Transverse colon (tissue), 3 donors: ENCODE measurements at regions not wholly inside any gene's neighbourhood (a gene's known extent, or its start where the extent isn't known, plus 50 kb on each side); places are given as distances from the start of the nearest gene placed in this dataset.
"Not testable (repeated sequence)": the region's sequence is repeated elsewhere in the genome, so short reads cannot be mapped to it uniquely, and the experiment has no call there.

Experiments
- POLR2A ChIP-seq: fragments of 450-650 bp; IDR thresholded peaks from one replicate; pipeline ENCODE4 v1.6.1; 2016; ENCODE audit warnings: antibody characterized with exemption, mild to moderate bottlenecking, moderate library complexity
- TF ChIP-seq, protein P1 (sequence below), 5 experiments: fragments of 200-600 bp in 3 of 5; fragments of 450-650 bp in 2 of 5; sonication (generic) in 3 of 5; IDR thresholded peaks; 1 replicate in 2 of 5; 2 replicates in 3 of 5; pipeline ENCODE4 v1.5.1; 2016 to 2017; ENCODE audit warnings: antibody characterized with exemption in 5 of 5, inconsistent platforms in 3 of 5, mild to moderate bottlenecking in 2 of 5, moderate library complexity in 1 of 5

DNA sequence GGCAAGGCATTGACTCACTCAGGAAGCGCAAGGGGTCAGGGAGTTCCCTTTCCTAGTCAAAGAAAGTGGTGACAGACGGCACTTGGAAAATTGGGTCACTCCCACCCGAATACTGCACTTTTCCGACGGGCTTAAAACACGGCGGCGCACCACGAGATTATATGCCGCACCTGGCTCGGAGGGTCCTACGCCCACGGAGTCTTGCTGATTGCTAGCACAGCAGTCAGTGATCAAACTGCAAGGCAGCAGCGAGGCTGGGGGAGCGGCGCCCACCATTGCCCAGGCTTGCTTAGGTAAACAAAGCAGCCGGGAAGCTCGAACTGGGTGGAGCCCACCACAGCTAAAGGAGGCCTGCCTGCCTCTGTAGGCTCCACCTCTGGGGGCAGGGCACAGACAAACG, 240.5 kb upstream of the CNR1 start:
- TF ChIP-seq, protein P1, sequence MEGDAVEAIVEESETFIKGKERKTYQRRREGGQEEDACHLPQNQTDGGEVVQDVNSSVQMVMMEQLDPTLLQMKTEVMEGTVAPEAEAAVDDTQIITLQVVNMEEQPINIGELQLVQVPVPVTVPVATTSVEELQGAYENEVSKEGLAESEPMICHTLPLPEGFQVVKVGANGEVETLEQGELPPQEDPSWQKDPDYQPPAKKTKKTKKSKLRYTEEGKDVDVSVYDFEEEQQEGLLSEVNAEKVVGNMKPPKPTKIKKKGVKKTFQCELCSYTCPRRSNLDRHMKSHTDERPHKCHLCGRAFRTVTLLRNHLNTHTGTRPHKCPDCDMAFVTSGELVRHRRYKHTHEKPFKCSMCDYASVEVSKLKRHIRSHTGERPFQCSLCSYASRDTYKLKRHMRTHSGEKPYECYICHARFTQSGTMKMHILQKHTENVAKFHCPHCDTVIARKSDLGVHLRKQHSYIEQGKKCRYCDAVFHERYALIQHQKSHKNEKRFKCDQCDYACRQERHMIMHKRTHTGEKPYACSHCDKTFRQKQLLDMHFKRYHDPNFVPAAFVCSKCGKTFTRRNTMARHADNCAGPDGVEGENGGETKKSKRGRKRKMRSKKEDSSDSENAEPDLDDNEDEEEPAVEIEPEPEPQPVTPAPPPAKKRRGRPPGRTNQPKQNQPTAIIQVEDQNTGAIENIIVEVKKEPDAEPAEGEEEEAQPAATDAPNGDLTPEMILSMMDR (IDR thresholded peaks at IDR 0.05), result not testable (repeated sequence)
- TF ChIP-seq POLR2A, result not testable (repeated sequence)
